ENCODE measurements at regions not wholly inside any gene's neighbourhood (a gene's known extent, or its start where the extent isn't known, plus 50 kb on each side); places are given as distances from the start of the nearest gene placed in this dataset.

- Histone ChIP-seq H3K9me3 (ENCODE audit: insufficient read depth, low read depth) (no peaks in the 10 kb centered on the region), H3K4me3 (no peak overlapping the region), H3K27me3 (ENCODE audit: insufficient read depth, low read depth) (no peaks in the 10 kb centered on the region), H3K9me2 (ENCODE audit: insufficient read depth) (no peaks in the 10 kb centered on the region), H3F3A (ENCODE audit: insufficient read depth, low read depth) (no peaks in the 10 kb centered on the region), H3K79me2 (ENCODE audit: low read depth) (no peaks in the 10 kb centered on the region), H3K4me2 (no peak overlapping the region), H3K36me3 (ENCODE audit: low read depth) (no peaks in the 10 kb centered on the region), H3K27ac (no peak overlapping the region), H3K4me1 (replicated peaks; ENCODE audit: insufficient read depth) (no peaks in the 10 kb centered on the region), H2AFZ (no peak overlapping the region), H4K20me1 (ENCODE audit: insufficient read depth) (no peaks in the 10 kb centered on the region)
- TF ChIP-seq EZH2 (IDR thresholded peaks at IDR 0.05; ENCODE audit: low read depth): no peak
- TF ChIP-seq CTCF (conservative IDR thresholded peaks at IDR 0.05): no peak
- DNase-seq: no peak
- POLR2A ChIA-PET (ENCODE audit: unreplicated experiment): no interaction called here
- CTCF ChIA-PET: no interaction called here
- intact Hi-C loops (cut with micrococcal nuclease; ENCODE audit: unreplicated experiment): no loop called here
- BruUV-seq (replicated peaks): no TSS peak
Observed at GRCh38 chr6:1502041-1502440, 107.7 kb upstream of the FOXC1 start.

- Histone ChIP-seq H3K79me2 (ENCODE audit: low read depth) (no peaks in the 10 kb centered on the region), H3K27ac (no peak overlapping the region), H3F3A (ENCODE audit: insufficient read depth, low read depth) (no peaks in the 10 kb centered on the region), H3K4me1 (replicated peaks; ENCODE audit: insufficient read depth) (no peaks in the 10 kb centered on the region), H3K27me3 (ENCODE audit: insufficient read depth, low read depth) (no peaks in the 10 kb centered on the region), H4K20me1 (ENCODE audit: insufficient read depth) (no peaks in the 10 kb centered on the region), H3K4me2 (no peak overlapping the region), H2AFZ (no peak overlapping the region), H3K36me3 (ENCODE audit: low read depth) (no peaks in the 10 kb centered on the region), H3K9me3 (ENCODE audit: insufficient read depth, low read depth) (no peaks in the 10 kb centered on the region), H3K9me2 (ENCODE audit: insufficient read depth) (no peaks in the 10 kb centered on the region), H3K4me3 (no peak overlapping the region)
- ChIA-PET POLR2A (ENCODE audit: unreplicated experiment) (interaction anchor here (0.5 kb wide), 1 partner anchor 189 kb away, joined by 14 read pairs; no protein-coding TSS in a partner anchor), CTCF (no interaction called here)
- intact Hi-C loops (cut with micrococcal nuclease; ENCODE audit: unreplicated experiment): no loop called here
- BruUV-seq (replicated peaks): no TSS peak
- no peak for DNase-seq
- TF ChIP-seq CTCF (conservative IDR thresholded peaks at IDR 0.05) (no peak), EZH2 (IDR thresholded peaks at IDR 0.05; ENCODE audit: low read depth) (no peak)
Observed at GRCh38 chr6:1503811-1504210, 105.9 kb upstream of the FOXC1 start.

GRCh38 chr6:1504465-1504864, 105.2 kb upstream of the FOXC1 start:
- no peak overlapping the region for H3K27ac ChIP-seq
- no peaks in the 10 kb centered on the region for H3K79me2 ChIP-seq (ENCODE audit: low read depth)
- H3K27me3 ChIP-seq (ENCODE audit: insufficient read depth, low read depth): no peaks in the 10 kb centered on the region
- H3F3A ChIP-seq (ENCODE audit: insufficient read depth, low read depth): no peaks in the 10 kb centered on the region
- intact Hi-C loops (cut with micrococcal nuclease; ENCODE audit: unreplicated experiment): no loop called here
- no peaks in the 10 kb centered on the region for H3K9me3 ChIP-seq (ENCODE audit: insufficient read depth, low read depth)
- TF ChIP-seq CTCF (conservative IDR thresholded peaks at IDR 0.05) (no peak), EZH2 (IDR thresholded peaks at IDR 0.05; ENCODE audit: low read depth) (no peak)
- ChIA-PET POLR2A (ENCODE audit: unreplicated experiment) (no interaction called here), CTCF (no interaction called here)
- H2AFZ ChIP-seq: no peak overlapping the region
- no peak overlapping the region for H3K4me3 ChIP-seq
- no peaks in the 10 kb centered on the region for H3K9me2 ChIP-seq (ENCODE audit: insufficient read depth)
- no TSS peak for BruUV-seq (replicated peaks)
- no peak overlapping the region for H3K4me2 ChIP-seq
- no peaks in the 10 kb centered on the region for H3K36me3 ChIP-seq (ENCODE audit: low read depth)
- no peaks in the 10 kb centered on the region for H4K20me1 ChIP-seq (ENCODE audit: insufficient read depth)
- H3K4me1 ChIP-seq (replicated peaks; ENCODE audit: insufficient read depth): no peaks in the 10 kb centered on the region
- no peak for DNase-seq

Measured in PC-9 (cell line).